Activated effector memory CD4-positive, alpha-beta T cell treated with Interleukin-2 at 50 U/mL for 16 hours (primary cell): ENCODE measurements at regions not wholly inside any gene's neighbourhood (a gene's known extent, or its start where the extent isn't known, plus 50 kb on each side); places are given as distances from the start of the nearest gene placed in this dataset.

Experiments
- DNase-seq: peaks from one replicate; pipeline ENCODE4 v3.0.0-alpha.2; 2020

DNA sequence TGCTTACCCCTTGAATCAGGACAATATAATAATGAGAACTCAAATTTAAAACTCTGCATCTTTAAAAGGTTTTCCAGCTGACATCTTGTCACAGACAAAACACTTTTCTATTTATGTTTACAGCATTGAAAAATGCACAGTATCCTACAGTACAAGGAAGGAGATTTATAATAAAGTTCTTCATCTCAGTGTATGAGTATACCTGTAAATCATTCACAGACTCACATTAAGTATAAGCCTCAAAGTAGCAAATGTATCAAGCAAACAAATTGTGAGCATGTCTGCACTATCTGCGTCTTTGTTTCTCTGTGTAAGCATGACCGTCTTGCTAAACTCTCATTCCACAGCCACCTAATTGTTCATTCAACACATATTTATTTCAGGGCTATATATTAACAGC lies 52.8 kb downstream of the PPP1R2C start:
- DNase-seq, result no peak

DNA sequence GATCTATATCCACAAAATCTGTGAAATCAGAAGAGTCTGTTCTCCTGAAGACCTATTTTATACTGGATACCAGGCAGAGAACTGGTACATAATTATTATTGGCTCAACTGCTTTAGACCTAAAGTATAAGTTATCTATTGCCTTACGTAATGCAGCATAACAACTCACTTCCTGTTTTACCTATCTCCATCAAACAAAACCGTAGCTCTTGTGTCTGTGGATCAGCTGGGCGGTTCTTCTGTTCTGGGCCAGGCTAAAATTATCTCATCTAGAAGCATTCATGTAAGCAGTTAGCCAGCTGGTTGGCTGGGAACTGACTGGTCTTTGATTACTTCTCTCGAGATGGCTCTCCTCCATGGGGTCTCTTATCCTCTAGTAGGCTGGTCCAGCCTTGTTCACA lies 57.8 kb downstream of the PPP1R2C start:
- DNase-seq, result no peak

DNA sequence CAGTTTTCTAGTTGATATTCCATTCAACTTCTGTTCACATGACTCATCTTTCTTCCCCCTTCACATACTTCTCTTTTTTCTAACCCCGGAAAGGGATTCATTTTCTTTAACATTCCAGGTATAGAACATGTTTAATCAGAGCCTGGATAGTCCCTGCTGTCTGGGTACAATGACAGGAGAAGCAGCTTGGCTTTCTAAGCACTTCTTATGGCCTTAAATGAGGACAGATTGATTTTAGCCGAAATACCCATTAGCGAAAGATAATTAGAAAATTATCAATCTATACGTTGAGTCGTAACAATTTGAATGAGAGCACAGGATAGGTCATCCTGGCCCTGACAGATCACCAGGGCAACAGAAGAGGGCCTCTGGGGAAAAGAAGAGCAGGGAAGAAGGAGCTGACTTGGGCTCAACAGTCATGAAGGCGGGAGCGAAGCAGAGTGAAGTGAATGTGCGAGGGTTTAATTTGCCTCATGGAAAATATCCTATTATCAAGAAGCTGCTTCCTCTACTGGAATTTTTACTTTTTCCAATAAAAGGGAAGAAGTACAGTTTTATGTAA lies 62.2 kb downstream of the PPP1R2C start:
- DNase-seq, result no peak

DNA sequence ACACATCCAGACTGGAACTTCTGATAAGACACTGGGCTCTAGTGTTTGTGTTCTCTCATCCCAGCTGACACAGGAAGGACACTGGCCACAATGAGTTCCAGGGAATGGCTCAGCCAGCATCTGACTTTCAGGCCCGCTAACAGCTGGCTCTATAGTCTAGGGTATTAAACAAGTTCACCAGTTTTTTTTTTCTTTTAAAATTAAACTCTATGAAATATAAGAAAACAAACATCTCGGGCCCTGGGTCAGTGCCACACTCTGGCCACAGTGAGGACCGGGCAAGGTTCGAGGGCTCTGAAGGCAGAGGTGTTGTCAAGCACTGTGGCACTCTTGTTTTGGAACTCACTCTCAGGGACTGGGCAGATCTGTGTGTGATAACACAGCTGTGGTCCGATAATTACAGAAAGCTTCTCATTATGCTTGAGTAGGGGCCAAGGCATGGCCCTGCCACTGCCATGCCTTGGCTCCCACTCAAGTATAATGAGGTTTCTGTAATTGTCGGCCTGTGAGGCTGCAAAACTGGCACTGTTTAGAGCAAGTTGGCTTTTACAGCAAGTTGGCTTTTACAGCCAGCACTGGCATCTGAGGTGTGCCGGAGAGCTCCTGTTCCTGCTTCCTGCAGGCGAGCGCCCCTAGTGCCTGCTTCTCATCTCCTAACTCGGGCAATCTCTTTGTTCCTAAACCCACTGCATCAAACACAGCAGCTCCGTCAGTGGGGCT lies 62.8 kb downstream of the PPP1R2C start:
- DNase-seq, result peak; percentile 24

DNA sequence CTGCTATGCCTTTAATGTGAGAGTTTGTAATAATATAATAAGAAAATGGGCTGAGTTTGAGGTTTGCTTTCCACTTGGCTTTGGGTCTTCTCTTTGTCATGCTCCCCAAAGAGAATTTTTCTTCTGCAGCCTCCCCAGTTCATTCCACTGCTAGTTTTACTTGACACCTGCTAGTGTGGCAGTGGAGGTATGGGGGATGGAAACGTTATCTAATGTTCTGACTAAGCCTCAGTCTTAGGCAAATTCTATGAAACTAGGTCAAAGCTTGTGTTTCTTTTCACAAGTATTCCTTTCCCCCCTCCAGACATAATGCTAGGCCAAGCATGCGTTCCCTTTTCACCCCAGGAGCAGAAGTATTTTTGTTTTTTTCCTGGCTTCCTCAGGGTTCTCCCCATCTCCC lies 67.5 kb downstream of the PPP1R2C start:
- no peak for DNase-seq

DNA sequence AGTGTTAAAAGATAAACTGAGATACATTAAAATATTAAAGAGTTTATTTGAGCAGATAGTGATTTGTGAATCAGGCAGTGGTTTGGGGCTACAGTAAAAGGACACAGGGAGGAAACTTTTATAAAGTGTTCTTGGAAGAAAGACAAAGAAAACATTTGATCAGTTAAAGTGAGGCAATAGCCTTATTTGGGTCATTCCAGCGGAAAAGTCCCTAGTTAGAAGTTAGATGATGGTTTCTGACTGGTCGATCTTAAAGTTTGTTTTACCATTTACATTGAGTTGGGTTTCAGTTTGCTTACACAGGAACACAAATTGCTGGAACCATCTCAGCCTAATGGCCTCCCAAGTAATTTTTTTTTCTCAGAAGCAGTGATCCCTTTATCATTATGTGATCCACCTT lies 69.7 kb downstream of the PPP1R2C start:
- no peak for DNase-seq

DNA sequence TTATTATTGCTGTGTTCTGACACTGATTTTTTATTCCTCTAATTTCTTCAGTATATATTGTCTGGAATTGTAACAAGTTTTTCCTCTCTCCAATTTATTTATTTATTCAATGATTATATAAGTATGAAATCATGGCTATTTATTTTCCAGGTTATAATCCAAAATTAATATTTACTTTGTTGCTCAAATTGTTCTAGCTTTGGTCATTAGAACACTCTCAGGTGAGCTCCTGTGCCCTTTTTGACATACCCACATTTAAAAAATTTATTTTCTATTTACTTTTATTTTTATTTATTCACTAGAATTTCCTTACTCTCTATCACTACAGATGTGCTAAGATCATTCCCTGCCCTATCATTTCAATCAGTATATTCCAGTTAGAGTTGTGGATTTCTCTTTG lies 70.2 kb downstream of the PPP1R2C start:
- DNase-seq, result no peak

DNA sequence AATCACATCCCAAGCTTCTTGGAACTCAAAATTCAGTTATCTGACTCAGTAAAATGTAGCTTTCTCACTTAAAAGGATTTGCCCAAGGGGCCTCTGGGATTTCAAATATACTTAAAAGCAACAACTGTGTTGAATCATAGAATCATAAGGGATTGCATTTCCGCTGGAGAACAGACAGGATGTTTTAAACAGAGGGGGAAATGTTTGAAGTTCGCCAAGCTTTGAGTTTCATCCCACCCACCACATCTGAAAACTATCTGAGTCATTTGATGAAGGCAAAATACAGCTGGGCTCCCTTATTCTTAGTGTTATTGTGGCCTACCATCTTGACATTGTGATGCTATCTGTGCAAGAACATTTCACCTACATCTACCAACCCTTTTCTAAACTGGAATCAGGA lies 73.5 kb downstream of the PPP1R2C start:
- DNase-seq, result no peak

DNA sequence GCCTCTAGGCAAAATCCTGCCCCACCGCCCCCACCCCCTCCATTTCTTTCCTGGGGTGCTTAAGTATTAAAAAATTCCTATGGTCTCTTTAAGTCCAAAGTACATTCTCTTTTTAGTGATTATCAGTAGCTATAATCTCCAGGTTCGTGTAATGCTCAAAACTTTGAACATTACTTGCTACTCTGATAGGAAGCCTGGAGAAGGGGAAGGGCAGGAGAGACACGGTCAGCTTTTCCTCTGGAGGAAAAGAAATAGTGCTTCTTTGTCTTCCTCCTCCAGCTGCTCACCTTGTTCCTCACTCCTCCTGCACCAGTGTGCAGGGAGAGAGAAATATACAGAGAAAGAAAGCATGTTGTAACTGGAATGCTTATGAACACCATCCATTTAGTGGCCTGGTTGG lies 80.4 kb downstream of the PPP1R2C start:
- no peak for DNase-seq

DNA sequence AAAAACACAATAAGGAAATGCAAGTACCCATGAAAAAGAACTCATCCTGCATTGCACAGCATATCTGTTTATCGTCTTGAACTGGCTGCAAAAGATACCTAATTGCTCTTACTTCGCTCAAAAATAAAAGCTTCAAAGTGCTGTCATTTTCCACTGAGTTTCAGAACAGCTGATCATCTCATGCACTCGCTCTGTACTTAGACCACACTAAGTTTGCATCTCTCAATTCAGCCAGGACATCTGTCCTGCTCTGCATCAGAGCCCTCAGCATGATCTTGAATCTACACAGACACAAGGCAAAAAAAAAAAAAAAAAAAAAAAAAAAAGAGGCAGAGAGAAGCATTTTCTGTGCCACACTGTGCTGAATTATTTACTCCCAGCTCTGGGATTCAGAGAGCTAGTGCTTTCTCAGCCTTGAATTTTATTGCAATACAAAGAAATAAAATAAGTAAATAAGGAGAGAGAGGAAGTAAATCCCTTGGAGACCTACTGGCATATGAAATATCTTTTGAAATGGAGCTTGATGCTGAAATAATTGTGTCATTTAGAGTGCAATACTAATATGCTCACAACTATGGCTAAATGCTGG lies 81.3 kb downstream of the PPP1R2C start:
- no peak for DNase-seq

DNA sequence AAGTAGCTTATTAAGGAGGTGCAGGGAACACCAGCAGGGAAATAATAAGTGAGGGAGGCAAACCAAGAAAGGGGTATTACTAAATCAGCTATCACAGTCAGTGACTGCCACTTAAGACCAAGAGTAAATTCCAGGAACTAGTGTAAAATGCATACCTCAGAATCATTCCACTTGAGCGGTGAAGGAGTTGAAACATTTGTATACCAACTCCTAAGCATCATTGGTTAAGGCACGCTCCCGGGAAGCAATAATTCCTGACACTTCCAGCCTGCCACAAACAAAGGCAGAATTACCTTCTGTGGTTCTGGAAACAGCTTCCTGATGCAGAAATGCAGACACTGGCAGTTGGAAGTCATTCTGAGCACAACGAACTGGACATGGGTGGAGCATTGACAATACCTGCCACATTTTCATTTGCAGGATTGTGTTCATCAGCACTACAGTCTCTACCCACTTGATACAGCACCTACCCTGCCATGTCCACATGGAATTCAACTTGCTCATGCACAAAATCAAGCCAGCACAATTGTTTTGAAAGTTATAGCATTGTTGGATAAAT lies 82.1 kb downstream of the PPP1R2C start:
- no peak for DNase-seq

DNA sequence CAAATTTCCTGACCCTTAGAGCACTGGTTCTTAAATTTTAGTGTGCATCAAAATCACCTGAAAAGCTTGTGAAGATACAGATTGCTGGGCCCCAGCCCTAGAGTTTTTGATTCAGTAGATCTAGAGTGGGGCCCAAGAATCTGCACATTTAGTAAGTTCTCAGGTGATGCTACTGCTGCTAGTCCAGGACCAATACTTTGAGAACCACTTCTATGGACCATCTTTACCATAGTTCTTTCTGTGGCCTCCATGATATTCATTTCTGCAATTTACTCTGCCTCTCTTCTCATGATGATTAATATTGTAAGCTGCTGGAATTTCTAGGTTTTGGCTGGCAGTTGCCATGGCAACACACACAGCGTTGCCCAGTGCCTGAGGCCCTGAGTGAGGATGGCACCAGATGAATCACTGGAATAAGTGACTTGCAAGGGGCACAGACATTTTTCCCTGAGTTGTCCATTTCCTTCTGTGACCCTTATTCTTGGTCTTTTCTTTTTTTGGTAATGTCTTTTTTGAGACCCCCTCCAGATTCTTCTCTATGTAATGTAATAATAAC lies 83.6 kb downstream of the PPP1R2C start:
- no peak for DNase-seq

DNA sequence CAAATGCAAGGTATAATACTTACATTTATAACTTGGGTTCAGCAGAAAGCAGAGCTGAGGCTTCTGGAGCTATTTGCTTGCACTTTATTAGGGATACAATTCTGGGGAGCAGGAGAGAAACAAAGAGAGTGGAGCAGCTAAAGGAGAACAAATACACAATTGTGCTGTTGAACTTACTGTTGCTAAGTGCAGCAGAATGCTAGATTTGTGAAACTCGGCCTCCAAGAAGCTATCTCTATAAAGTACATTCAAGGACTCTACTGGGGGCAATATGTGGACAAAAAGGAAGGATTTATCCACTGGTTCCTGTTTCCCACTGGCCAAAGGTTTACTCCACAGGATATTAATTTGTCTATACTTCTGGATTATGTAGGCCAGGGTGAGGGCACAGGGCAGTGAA lies 86.8 kb downstream of the PPP1R2C start:
- no peak for DNase-seq

DNA sequence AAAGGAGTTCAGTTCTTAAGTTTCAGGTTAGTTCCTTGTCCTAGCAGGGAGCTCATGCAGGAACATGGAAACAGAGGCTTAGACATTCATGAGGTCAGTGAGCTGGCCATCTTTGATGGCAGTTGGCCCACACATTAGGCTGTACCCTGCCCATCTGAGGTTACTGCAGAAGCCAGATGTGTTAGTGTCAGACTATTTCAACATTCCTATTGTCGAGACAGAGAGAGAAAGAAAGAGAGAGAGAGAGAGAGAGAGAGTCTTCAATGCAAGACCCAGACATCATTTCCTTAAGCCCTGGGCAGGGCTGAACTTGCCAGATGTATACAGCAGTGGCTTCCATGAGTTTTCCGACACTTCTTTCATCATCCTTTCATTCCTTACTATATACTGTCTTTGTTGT lies 91.3 kb downstream of the PPP1R2C start:
- no peak for DNase-seq

DNA sequence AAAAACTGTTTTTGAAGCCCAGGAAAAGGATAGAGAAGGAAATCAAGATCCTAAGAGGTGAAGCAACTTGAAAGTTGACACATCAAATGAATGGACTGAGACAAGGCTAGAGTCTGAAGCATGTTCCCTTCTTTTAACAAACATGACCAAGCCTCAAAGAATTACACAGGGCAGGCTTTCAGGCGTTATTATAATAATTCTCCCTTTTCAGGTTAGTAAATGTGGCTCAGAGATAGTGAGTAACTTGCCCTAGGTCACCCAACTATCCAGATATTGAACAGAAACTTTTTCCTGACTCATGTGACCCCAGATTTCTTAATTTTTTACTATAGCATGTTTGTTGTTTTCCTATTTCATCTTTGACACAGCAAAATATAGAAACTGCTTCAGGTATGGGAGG lies 91.7 kb downstream of the PPP1R2C start:
- no peak for DNase-seq

DNA sequence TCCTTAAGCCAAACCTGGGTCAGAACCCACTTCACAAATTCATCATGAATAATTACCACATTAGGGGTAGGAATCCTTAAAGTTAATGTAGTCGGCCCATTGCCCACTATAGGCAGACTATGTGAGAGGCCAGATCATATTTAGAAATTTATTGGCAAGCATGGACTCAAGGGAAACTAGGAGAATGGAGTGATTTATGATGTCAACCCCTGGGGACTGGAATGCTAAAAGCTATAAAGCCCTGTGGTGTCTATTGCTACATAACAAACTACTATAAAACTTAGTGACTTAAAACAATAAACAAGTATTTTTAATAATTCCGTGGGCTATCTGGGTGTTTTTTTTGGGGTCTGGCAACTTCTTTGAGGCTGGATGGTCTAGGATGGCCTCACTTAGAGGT lies 93.9 kb downstream of the PPP1R2C start:
- DNase-seq, result no peak

DNA sequence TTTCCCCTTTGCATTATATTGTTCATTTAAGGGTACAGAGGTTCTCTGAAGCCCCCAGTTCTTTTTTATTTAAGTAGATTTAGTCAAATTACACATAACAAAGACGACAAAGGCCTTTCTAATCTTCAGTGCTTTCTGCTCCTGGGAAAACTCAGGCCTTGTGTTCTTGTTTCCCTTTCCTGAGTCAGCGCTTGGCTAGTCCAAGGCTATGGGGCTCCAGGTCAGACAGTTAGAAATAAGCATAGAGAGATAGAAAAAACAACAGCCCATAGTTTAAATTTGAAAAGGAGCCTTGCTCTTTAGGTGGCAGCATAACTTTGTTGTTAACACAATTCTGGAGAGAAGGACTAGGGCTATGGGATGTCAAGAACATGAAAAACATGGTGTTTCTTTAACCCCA lies 97.3 kb downstream of the PPP1R2C start:
- DNase-seq, result no peak

DNA sequence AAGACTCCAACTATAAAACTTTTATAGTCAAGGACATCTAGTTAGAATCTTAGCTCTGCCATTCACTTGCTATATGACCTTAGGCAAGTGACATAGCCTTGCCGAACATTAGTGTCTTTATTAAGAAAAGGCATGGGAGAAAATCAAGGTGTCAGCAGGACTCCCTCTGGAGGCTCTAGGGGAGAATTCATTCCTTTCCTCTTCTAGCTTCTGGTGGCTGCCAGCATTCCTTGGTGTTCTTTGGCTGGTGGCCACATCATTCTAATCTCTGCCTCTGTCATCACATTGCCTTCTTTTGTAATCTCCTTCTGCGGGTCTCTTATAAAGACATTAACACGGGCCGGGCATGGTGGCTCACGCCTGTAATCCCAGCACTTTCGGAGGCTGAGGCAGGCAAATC lies 99.8 kb downstream of the PPP1R2C start:
- DNase-seq, result no peak

DNA sequence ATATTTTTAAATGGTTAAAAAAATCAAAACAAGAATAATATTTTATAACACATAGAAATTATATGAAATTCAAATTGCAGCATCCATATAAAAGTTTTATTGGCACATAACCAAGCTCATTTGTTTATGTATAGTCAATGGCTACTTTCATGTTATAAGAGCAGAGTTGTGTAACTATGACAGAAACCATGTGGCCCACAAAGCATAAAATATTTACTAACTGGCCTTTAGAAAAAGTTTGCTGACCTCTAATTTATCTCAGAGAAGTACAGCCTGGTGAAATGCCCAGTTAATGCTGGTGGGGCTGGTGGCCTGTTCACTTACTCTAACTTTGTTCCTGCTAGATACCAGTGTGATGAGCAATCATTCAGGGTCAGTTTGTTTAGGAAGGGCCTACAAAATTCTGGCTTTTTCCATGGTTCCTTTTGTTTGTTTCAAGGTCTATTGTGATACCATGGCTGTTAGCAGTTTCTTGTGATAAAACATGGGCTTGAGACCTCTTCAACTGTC lies 104.6 kb downstream of the PPP1R2C start:
- DNase-seq, result no peak

DNA sequence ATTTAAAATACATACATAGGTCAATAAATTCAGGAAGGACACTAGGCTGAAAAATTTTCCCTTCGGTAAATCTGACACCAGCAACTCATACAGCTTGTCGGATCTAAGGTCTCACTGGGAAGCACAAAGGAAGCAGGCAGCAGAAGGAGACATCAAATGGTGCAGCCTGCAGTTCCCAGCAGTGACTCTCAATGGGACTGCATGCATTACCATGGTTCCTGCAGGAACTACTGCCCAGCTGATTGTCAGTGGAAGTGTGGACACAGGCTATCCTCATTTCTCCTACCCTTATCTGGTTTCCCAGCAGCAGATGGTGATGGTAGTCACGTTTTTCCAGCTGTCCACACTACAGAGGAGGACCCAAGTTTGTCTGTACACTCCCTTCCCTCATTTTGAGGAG lies 113.3 kb downstream of the PPP1R2C start:
- no peak for DNase-seq

DNA sequence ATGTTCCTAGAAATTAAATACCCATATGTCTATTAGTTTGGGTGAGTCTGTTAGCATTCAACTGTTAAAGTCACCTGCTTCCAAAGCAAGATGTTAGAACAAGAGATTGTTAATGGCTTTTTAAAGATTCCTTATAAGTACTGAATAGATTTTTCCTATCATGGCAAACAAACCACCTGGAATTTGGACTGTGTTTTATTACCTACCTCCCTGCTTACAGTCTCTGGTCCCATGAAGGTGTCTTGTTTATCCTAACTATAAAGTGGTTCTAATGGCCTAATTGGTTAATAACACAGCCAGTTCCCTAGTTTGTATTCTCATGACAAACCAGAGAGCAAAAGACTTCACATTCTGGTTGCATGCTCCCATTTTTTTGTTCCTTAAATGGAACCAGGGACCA lies 149.5 kb downstream of the PPP1R2C start:
- DNase-seq, result no peak

DNA sequence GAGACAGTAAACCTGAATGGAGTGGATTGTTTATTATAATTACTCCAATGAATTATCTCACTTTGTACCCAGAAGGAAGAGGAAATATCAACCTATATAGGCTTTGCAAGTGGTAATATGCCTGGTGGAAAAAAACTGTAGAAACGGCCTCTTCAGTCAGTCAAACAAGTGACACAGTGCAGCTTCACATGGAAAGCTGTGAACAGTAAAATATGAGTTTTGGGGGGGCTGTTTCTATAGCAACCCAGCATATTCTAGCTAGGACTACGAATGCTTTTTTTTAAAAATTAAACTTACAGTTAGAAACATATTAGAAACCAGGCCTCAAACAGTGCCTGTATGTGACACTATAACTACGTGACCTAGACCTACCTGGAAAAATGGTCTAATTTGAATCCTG lies 150.1 kb downstream of the PPP1R2C start:
- no peak for DNase-seq

DNA sequence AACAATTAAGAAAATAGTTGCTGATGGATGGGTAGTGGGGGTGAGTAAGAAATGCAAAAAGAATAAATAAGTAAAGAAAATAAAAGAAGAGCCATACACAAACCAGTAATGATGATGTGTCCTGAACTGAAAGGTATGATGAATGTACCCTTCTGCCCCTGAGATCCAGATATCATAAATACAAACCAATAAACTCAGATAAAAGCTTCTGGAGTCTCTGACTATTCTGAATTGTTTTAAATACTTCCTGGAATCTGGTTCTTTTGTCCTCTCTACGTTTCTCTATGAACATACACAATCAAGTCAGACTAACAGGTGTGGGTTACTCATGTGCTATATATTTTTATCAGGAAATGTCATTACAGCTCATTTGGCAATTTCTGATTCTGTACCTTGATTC lies 153.4 kb downstream of the PPP1R2C start:
- DNase-seq, result no peak

DNA sequence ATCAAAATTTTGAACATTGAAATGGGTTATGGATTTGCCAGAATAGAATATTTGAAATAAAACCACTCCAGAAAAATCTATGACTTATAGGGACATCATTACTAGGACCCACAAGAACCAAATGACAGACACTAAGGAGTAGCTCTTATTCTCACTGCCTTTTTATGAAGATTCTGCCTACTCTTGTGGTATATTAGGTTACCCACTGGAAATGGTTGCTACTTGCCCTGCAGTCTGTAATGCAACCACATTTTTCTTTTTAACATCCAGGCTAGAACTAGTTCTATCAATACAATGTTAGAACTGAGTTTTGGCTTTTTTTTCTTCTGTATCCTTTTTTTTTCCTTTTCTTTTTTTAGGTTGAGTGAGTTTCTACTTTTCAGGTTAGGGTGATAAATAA lies 158.9 kb downstream of the PPP1R2C start:
- DNase-seq, result no peak
